ENCODE measurements at regions not wholly inside any gene's neighbourhood (a gene's known extent, or its start where the extent isn't known, plus 50 kb on each side); places are given as distances from the start of the nearest gene placed in this dataset.

GRCh38 chr7:88539518-88539917 is 220.0 kb upstream of the ZNF804B start:
- Histone ChIP-seq H3K27ac (ENCODE audit: low read length) (no peak overlapping the region), H3K9me3 (ENCODE audit: control insufficient read depth, insufficient read depth, low read length) (peaks cover 10% of the 10 kb centered on the region), H3K27me3 (ENCODE audit: control insufficient read depth, insufficient read depth, low read length) (no peaks in the 10 kb centered on the region), H3K4me3 (ENCODE audit: low read length) (no peak overlapping the region), H3K4me1 (ENCODE audit: control insufficient read depth, insufficient read depth, low read length) (no peaks in the 10 kb centered on the region), H3K36me3 (ENCODE audit: control insufficient read depth, insufficient read depth, low read length) (no peaks in the 10 kb centered on the region)
- no peak overlapping the region for H3K4me3 Mint-ChIP-seq
- WGBS (ENCODE audit: insufficient coverage) = 100% methylated on average over 2 of the region's 2 CpGs
- intact Hi-C loops (cut with micrococcal nuclease) = no loop called here
- H3K27ac Mint-ChIP-seq = no peak overlapping the region
- DNase-seq (no peak), ATAC-seq (no peak)
- H3K27me3 Mint-ChIP-seq (ENCODE audit: low read depth in 2 of 2) = no peaks in the 10 kb centered on the region
- no peaks in the 10 kb centered on the region for H3K36me3 Mint-ChIP-seq
- TF ChIP-seq CTCF (IDR thresholded peaks at IDR 0.05) = no peak
- H3K9me3 Mint-ChIP-seq = peaks cover 14 to 26% of the 10 kb centered on the region in 2 donors
- no peaks in the 10 kb centered on the region for H3K4me1 Mint-ChIP-seq

GRCh38 chr7:88523645-88524044 is 217.0 kb upstream of the STEAP4 start:
- TF ChIP-seq CTCF (IDR thresholded peaks at IDR 0.05) = no peak
- H3K4me3 ChIP-seq (ENCODE audit: low read length) = no peak overlapping the region
- WGBS (ENCODE audit: insufficient coverage) = 80% methylated on average over 1 of the region's 3 CpGs
- intact Hi-C loops (cut with micrococcal nuclease) = no loop called here
- H3K4me1 ChIP-seq (ENCODE audit: control insufficient read depth, insufficient read depth, low read length) = no peaks in the 10 kb centered on the region
- no peak for ATAC-seq
- no peak overlapping the region for H3K4me3 Mint-ChIP-seq
- H3K9me3 ChIP-seq (ENCODE audit: control insufficient read depth, insufficient read depth, low read length) = no peaks in the 10 kb centered on the region
- no peak overlapping the region for H3K27ac ChIP-seq (ENCODE audit: low read length)
- no peaks in the 10 kb centered on the region for H3K27me3 ChIP-seq (ENCODE audit: control insufficient read depth, insufficient read depth, low read length)
- peaks cover 6 to 15% of the 10 kb centered on the region in 2 donors for H3K9me3 Mint-ChIP-seq
- no peaks in the 10 kb centered on the region for H3K36me3 Mint-ChIP-seq
- no peak overlapping the region for H3K27ac Mint-ChIP-seq
- H3K4me1 Mint-ChIP-seq = no peaks in the 10 kb centered on the region
- no peaks in the 10 kb centered on the region for H3K36me3 ChIP-seq (ENCODE audit: control insufficient read depth, insufficient read depth, low read length)
- H3K27me3 Mint-ChIP-seq (ENCODE audit: low read depth in 2 of 2) = no peaks in the 10 kb centered on the region
- DNase-seq = no peak

GRCh38 chr7:88522771-88523293 is 216.1 kb upstream of the STEAP4 start:
- no peaks in the 10 kb centered on the region for H3K4me1 Mint-ChIP-seq
- TF ChIP-seq CTCF (IDR thresholded peaks at IDR 0.05) = no peak
- H3K27me3 ChIP-seq (ENCODE audit: control insufficient read depth, insufficient read depth, low read length) = no peaks in the 10 kb centered on the region
- intact Hi-C loops (cut with micrococcal nuclease) = no loop called here
- H3K27me3 Mint-ChIP-seq (ENCODE audit: low read depth in 2 of 2) = no peaks in the 10 kb centered on the region
- WGBS (ENCODE audit: insufficient coverage) = 57% methylated on average over 2 of the region's 2 CpGs
- H3K4me3 Mint-ChIP-seq = no peak overlapping the region
- H3K27ac ChIP-seq (ENCODE audit: low read length) = no peak overlapping the region
- H3K36me3 ChIP-seq (ENCODE audit: control insufficient read depth, insufficient read depth, low read length) = no peaks in the 10 kb centered on the region
- H3K4me3 ChIP-seq (ENCODE audit: low read length) = no peak overlapping the region
- no peak for ATAC-seq
- no peak overlapping the region for H3K27ac Mint-ChIP-seq
- DNase-seq = no peak
- no peaks in the 10 kb centered on the region for H3K4me1 ChIP-seq (ENCODE audit: control insufficient read depth, insufficient read depth, low read length)
- peaks cover 6 to 14% of the 10 kb centered on the region in 2 donors for H3K9me3 Mint-ChIP-seq
- no peaks in the 10 kb centered on the region for H3K9me3 ChIP-seq (ENCODE audit: control insufficient read depth, insufficient read depth, low read length)
- no peaks in the 10 kb centered on the region for H3K36me3 Mint-ChIP-seq

- Mint-ChIP-seq H3K27ac (no peak overlapping the region), H3K9me3 (peaks cover 8 to 15% of the 10 kb centered on the region in 2 donors), H3K27me3 (ENCODE audit: low read depth in 2 of 2) (no peaks in the 10 kb centered on the region), H3K4me3 (no peak overlapping the region), H3K4me1 (no peaks in the 10 kb centered on the region), H3K36me3 (no peaks in the 10 kb centered on the region)
- H3K27me3 ChIP-seq (ENCODE audit: control insufficient read depth, insufficient read depth, low read length) = no peaks in the 10 kb centered on the region
- ATAC-seq (no peak), DNase-seq (no peak)
- WGBS (ENCODE audit: insufficient coverage) = 100% methylated on average over 1 of the region's 1 CpG
- H3K9me3 ChIP-seq (ENCODE audit: control insufficient read depth, insufficient read depth, low read length) = no peaks in the 10 kb centered on the region
- H3K4me3 ChIP-seq (ENCODE audit: low read length) = no peak overlapping the region
- H3K4me1 ChIP-seq (ENCODE audit: control insufficient read depth, insufficient read depth, low read length) = no peaks in the 10 kb centered on the region
- no peak overlapping the region for H3K27ac ChIP-seq (ENCODE audit: low read length)
- no peak for TF ChIP-seq CTCF (IDR thresholded peaks at IDR 0.05)
- intact Hi-C loops (cut with micrococcal nuclease) = no loop called here
- H3K36me3 ChIP-seq (ENCODE audit: control insufficient read depth, insufficient read depth, low read length) = no peaks in the 10 kb centered on the region
These were observed 209.7 kb upstream of the STEAP4 start for GRCh38 chr7:88516429-88516828.
